Stimulated activated CD8-positive, alpha-beta memory T cell treated with anti-CD3 and anti-CD28 coated beads, Interleukin-7, amount 100 ng/mL, for 4 hours (primary cell): ENCODE measurements at regions not wholly inside any gene's neighbourhood (a gene's known extent, or its start where the extent isn't known, plus 50 kb on each side); places are given as distances from the start of the nearest gene placed in this dataset.
"Not testable (repeated sequence)": the region's sequence is repeated elsewhere in the genome, so short reads cannot be mapped to it uniquely, and the experiment has no call there.

ENCODE experiments used
- DNase-seq, 2 donors: peaks; one replicate each; pipeline ENCODE4 v3.0.0-alpha.2; 2020; ENCODE audit warnings: low read depth in 2 of 2

- no peak for DNase-seq
Observed at GRCh38 chr2:120625865-120626560, 109.7 kb upstream of the GLI2 start.

GRCh38 chr2:120626566-120626965 is 109.1 kb upstream of the GLI2 start:
- DNase-seq: no peak

- no peak for DNase-seq
Observed at GRCh38 chr2:120628248-120628647, 107.4 kb upstream of the GLI2 start.

GRCh38 chr2:120629241-120629895 is 106.3 kb upstream of the GLI2 start:
- no peak for DNase-seq

GRCh38 chr2:120630031-120630701 is 105.5 kb upstream of the GLI2 start:
- DNase-seq: no peak

GRCh38 chr2:120631236-120631635 is 104.4 kb upstream of the GLI2 start:
- DNase-seq: no peak

- no peak for DNase-seq
Observed at GRCh38 chr2:120631724-120632123, 103.9 kb upstream of the GLI2 start.

- no peak for DNase-seq
Observed at GRCh38 chr2:120632796-120633646, 102.6 kb upstream of the GLI2 start.

- DNase-seq: no peak
Observed at GRCh38 chr2:120634533-120634932, 101.1 kb upstream of the GLI2 start.

GRCh38 chr2:120635146-120635545 is 100.5 kb upstream of the GLI2 start:
- DNase-seq: no peak

GRCh38 chr2:120637847-120638246 is 97.8 kb upstream of the GLI2 start:
- no peak for DNase-seq

- no peak for DNase-seq
Observed at GRCh38 chr2:120638450-120638849, 97.2 kb upstream of the GLI2 start.

- no peak for DNase-seq
Observed at GRCh38 chr2:120641366-120641771, 94.3 kb upstream of the GLI2 start.

- DNase-seq: no peak
Observed at GRCh38 chr2:120642646-120643045, 93.0 kb upstream of the GLI2 start.

- DNase-seq: no peak
Observed at GRCh38 chr2:120646994-120647393, 88.7 kb upstream of the GLI2 start.

- DNase-seq: no peak
Observed at GRCh38 chr2:120647487-120647886, 88.2 kb upstream of the GLI2 start.

- DNase-seq: not testable (repeated sequence)
Observed at GRCh38 chr2:120649381-120649780, 86.3 kb upstream of the GLI2 start.

GRCh38 chr2:120650022-120650644 is 85.5 kb upstream of the GLI2 start:
- no peak for DNase-seq

- DNase-seq: no peak
Observed at GRCh38 chr2:120651818-120652217, 83.8 kb upstream of the GLI2 start.

- DNase-seq: no peak
Observed at GRCh38 chr2:120653046-120653445, 82.6 kb upstream of the GLI2 start.

- DNase-seq: no peak
Observed at GRCh38 chr2:120653871-120654270, 81.8 kb upstream of the GLI2 start.
